Endothelial cell of umbilical vein (primary cell): ENCODE measurements at regions not wholly inside any gene's neighbourhood (a gene's known extent, or its start where the extent isn't known, plus 50 kb on each side); places are given as distances from the start of the nearest gene placed in this dataset.

Experiments used
- BruUV-seq: library from RNA; stranded (reverse); fragments of 400-500 nt; replicated peaks from 2 replicates; lab custom pipeline; 2021; lab: Mats Ljungman, UMichigan
- CTCF ChIA-PET: fragments of 300-600, 350-600 bp; sonication (Branson Sonifier 250); formaldehyde crosslinking; loops from one replicate; lab custom pipeline; 2021; ENCODE audit warnings: antibody characterized with exemption, inconsistent platforms; lab: Charles Lee
- POLR2A ChIA-PET: fragments of 300-600, 350-600 bp; sonication (Branson Sonifier 250); formaldehyde crosslinking; loops from one replicate; lab custom pipeline; 2021; ENCODE audit warnings: antibody characterized with exemption, inconsistent platforms; lab: Charles Lee
- DNase-seq: peaks from one replicate; pipeline ENCODE4 v3.0.0-alpha.2; 2011; ENCODE audit warnings: low read depth, low spot score
- FAIRE-seq: peaks from 2 replicates; lab custom pipeline; 2011; peaks lifted over from hg19 to GRCh38; lab: Jason Lieb, UNC
- H2AFZ ChIP-seq: 2 replicates; pipeline ENCODE4 v1.6.0; 2012; ENCODE audit warnings: low read depth, low read length, control low read depth, inconsistent platforms
- H3K27ac ChIP-seq: 2 replicates; pipeline ENCODE4 v1.5.1; 2011; ENCODE audit warnings: low read depth, mild to moderate bottlenecking, control low read depth, low read length, moderate library complexity; ENCODE audit not compliant: insufficient read depth
- H3K27me3 ChIP-seq, 2 experiments: 2 replicates each; pipeline versions ENCODE4 v1.6.0 to v1.6.1; 2011; ENCODE audit warnings: low read length in 2 of 2, mixed read lengths in 1 of 2; ENCODE audit not compliant: control insufficient read depth in 2 of 2, insufficient read depth in 2 of 2
- H3K36me3 ChIP-seq, 2 experiments: 2 replicates in 1 of 2; 3 replicates in 1 of 2; pipeline ENCODE4 v1.5.1; 2011; ENCODE audit warnings: low read length in 2 of 2, mild to moderate bottlenecking in 1 of 2, moderate library complexity in 1 of 2; ENCODE audit not compliant: control insufficient read depth in 2 of 2, insufficient read depth in 2 of 2; ENCODE audit errors: extremely low read depth in 1 of 2
- H3K4me1 ChIP-seq: 3 replicates; pipeline ENCODE4 v1.5.1; 2011; ENCODE audit warnings: mild to moderate bottlenecking, low read length; ENCODE audit not compliant: control insufficient read depth, insufficient read depth; ENCODE audit errors: extremely low read depth
- H3K4me2 ChIP-seq: 2 replicates; pipeline ENCODE4 v1.6.1; 2011; ENCODE audit warnings: low read length, control low read depth, mixed read lengths; ENCODE audit not compliant: insufficient read depth
- H3K4me3 ChIP-seq, 3 experiments: fragments of 200-600 bp in 1 of 3; sonication (generic), shearing (Covaris generic) in 1 of 3; replicated peaks in 1 of 3; 2 replicates each; pipeline ENCODE4 v1.5.1; 2011 to 2016; ENCODE audit warnings: control low read depth in 3 of 3, low read length in 3 of 3, mild to moderate bottlenecking in 2 of 3, inconsistent platforms in 1 of 3, low read depth in 1 of 3, moderate library complexity in 1 of 3; ENCODE audit not compliant: insufficient read depth in 1 of 3
- H3K79me2 ChIP-seq: 2 replicates; pipeline ENCODE4 v1.6.0; 2012; ENCODE audit warnings: low read length, inconsistent platforms; ENCODE audit not compliant: control insufficient read depth, insufficient read depth
- H3K9ac ChIP-seq: replicated peaks from 2 replicates; pipeline ENCODE3; 2011; ENCODE audit warnings: low read length, control low read depth; ENCODE audit not compliant: insufficient read depth; ENCODE audit errors: extremely low read depth
- H3K9me1 ChIP-seq: replicated peaks from 3 replicates; pipeline ENCODE4 v1.6.0; 2011; ENCODE audit warnings: mild to moderate bottlenecking, low read length; ENCODE audit not compliant: control insufficient read depth, insufficient read depth; ENCODE audit errors: extremely low read depth
- H3K9me3 ChIP-seq: replicated peaks from 2 replicates; pipeline ENCODE4 v1.5.1; 2012; ENCODE audit warnings: low read length, inconsistent platforms; ENCODE audit not compliant: control insufficient read depth, insufficient read depth
- H4K20me1 ChIP-seq: replicated peaks from 2 replicates; pipeline ENCODE3; 2011; ENCODE audit warnings: mild to moderate bottlenecking, low read length; ENCODE audit not compliant: control insufficient read depth, insufficient read depth; ENCODE audit errors: extremely low read depth
- CTCF ChIP-seq, 2 donors: IDR thresholded peaks; 1 replicate in 1 of 2; 2 replicates in 1 of 2; pipeline ENCODE4 v1.5.1; 2011; ENCODE audit warnings: low read length in 2 of 2, mild to moderate bottlenecking in 2 of 2, moderate library complexity in 2 of 2, control low read depth in 1 of 2, inconsistent platforms in 1 of 2, low read depth in 1 of 2; ENCODE audit not compliant: insufficient read depth in 1 of 2; ENCODE audit errors: extremely low read depth in 1 of 2
- EZH2 ChIP-seq: IDR thresholded peaks from 2 replicates; pipeline ENCODE4 v1.6.1; 2012; ENCODE audit warnings: borderline replicate concordance, low read depth, mild to moderate bottlenecking, moderate library complexity, low read length, inconsistent platforms; ENCODE audit not compliant: severe bottlenecking
- FOS ChIP-seq: IDR thresholded peaks from 2 replicates; pipeline ENCODE4 v1.6.1; 2011; ENCODE audit warnings: mild to moderate bottlenecking, low read length, moderate library complexity, borderline replicate concordance; ENCODE audit not compliant: insufficient read depth
- GATA2 ChIP-seq: IDR thresholded peaks from 2 replicates; pipeline ENCODE4 v1.7.0; 2011; ENCODE audit warnings: low read depth, mild to moderate bottlenecking, moderate library complexity, mixed read lengths, low read length; ENCODE audit not compliant: insufficient read length, insufficient read depth
- JUN ChIP-seq: IDR thresholded peaks from 2 replicates; pipeline ENCODE4 v1.6.1; 2011; ENCODE audit warnings: borderline replicate concordance, low read depth; ENCODE audit not compliant: insufficient read length, insufficient read depth
- MAX ChIP-seq: IDR thresholded peaks from 2 replicates; pipeline ENCODE4 v1.6.1; 2011; ENCODE audit not compliant: insufficient read depth, insufficient read length
- MYC ChIP-seq: IDR thresholded peaks from one replicate; pipeline ENCODE4 v1.6.1; 2011; ENCODE audit warnings: mild to moderate bottlenecking, low read depth, low read length
- POLR2A ChIP-seq: IDR thresholded peaks from 2 replicates; pipeline ENCODE4 v1.6.1; 2012; ENCODE audit warnings: low read depth, mild to moderate bottlenecking, control low read depth, low read length
- POLR2AphosphoS5 ChIP-seq: IDR thresholded peaks from 2 replicates; pipeline ENCODE4 v1.6.1; 2012; ENCODE audit warnings: low read depth, mild to moderate bottlenecking, control low read depth, low read length, moderate library complexity; ENCODE audit not compliant: insufficient read depth
- dilution Hi-C: fragments of 300-500 bp; cut with MboI; formaldehyde crosslinking; loops from one replicate; pipeline ENCODE4 v1.15.0; 2019; ENCODE audit warnings: low sequenced_read_pairs; ENCODE audit not compliant: extremely low pct_ligation_motif_present
- intact Hi-C: fragments of 100-400 bp; cut with micrococcal nuclease; formaldehyde crosslinking; loops from one replicate; pipeline ENCODE4 v1.10.0; 2022

- Histone ChIP-seq H3K4me1 (no peaks in the 10 kb centered on the region), H2AFZ (no peak overlapping the region), H3K9ac (no peak overlapping the region), H3K4me3 (no peak overlapping the region), H3K79me2 (no peaks in the 10 kb centered on the region), H3K9me1 (no peaks in the 10 kb centered on the region), H3K27ac (no peak overlapping the region), H3K27me3 (no peaks in the 10 kb centered on the region), H3K4me2 (no peak overlapping the region), H3K9me3 (peaks cover 4% of the 10 kb centered on the region), H4K20me1 (no peaks in the 10 kb centered on the region), H3K36me3 (no peaks in the 10 kb centered on the region)
- DNase-seq (no peak), FAIRE-seq (no peak)
- ChIA-PET POLR2A (no interaction called here), CTCF (no interaction called here)
- dilution Hi-C loops = no loop called here
- intact Hi-C loops = no loop called here
- no TSS peak for BruUV-seq
- TF ChIP-seq JUN (no peak), POLR2AphosphoS5 (no peak), EZH2 (no peak), MAX (no peak), GATA2 (no peak), POLR2A (no peak)
Observed at GRCh38 chr9:115913696-115914095, 239.9 kb upstream of the PAPPA start.

GRCh38 chr9:115914291-115914690, 239.3 kb upstream of the PAPPA start:
- H3K27ac ChIP-seq = no peak overlapping the region
- no peaks in the 10 kb centered on the region for H4K20me1 ChIP-seq
- intact Hi-C loops = no loop called here
- H3K4me3 ChIP-seq = no peak overlapping the region
- TF ChIP-seq FOS (no peak), POLR2A (no peak), MAX (no peak), GATA2 (no peak), JUN (no peak), MYC (no peak), CTCF (IDR thresholded peaks at IDR 0.05; ENCODE audit: extremely low read depth in 1 of 2, insufficient read depth in 1 of 2, low read depth in 1 of 2, low read length in 2 of 2) (no peak), EZH2 (no peak), POLR2AphosphoS5 (no peak)
- no peaks in the 10 kb centered on the region for H3K4me1 ChIP-seq
- H3K4me2 ChIP-seq = no peak overlapping the region
- H2AFZ ChIP-seq = no peak overlapping the region
- H3K9me3 ChIP-seq = peaks cover 4% of the 10 kb centered on the region
- no peaks in the 10 kb centered on the region for H3K27me3 ChIP-seq
- no peaks in the 10 kb centered on the region for H3K79me2 ChIP-seq
- H3K9ac ChIP-seq = no peak overlapping the region
- CTCF ChIA-PET = no interaction called here
- dilution Hi-C loops = no loop called here
- no peak for FAIRE-seq
- H3K36me3 ChIP-seq = no peaks in the 10 kb centered on the region
- H3K9me1 ChIP-seq = no peaks in the 10 kb centered on the region
- POLR2A ChIA-PET = no interaction called here
- no TSS peak for BruUV-seq
- no peak for DNase-seq
